ENCODE measurements at regions not wholly inside any gene's neighbourhood (a gene's known extent, or its start where the extent isn't known, plus 50 kb on each side); places are given as distances from the start of the nearest gene placed in this dataset.
"Not testable (repeated sequence)": the region's sequence is repeated elsewhere in the genome, so short reads cannot be mapped to it uniquely, and the experiment has no call there.

- ATAC-seq = no peak
Measured at GRCh38 chr1:47662068-47662467, 224.2 kb downstream of the FOXD2 start.

GRCh38 chr1:47663286-47663685 is 225.4 kb downstream of the FOXD2 start:
- Mint-ChIP-seq H3K4me3 (no peak overlapping the region), H3K36me3 (no peaks in the 10 kb centered on the region)
- WGBS (ENCODE audit: insufficient coverage) = 9% methylated on average over 4 of the region's 6 CpGs

More at GRCh38 chr1:47662068-47662467, 224.2 kb downstream of the FOXD2 start:
- no peak overlapping the region for H3K4me3 ChIP-seq (ENCODE audit: low read length)
- Mint-ChIP-seq H3K9me3 (no peaks in the 10 kb centered on the region), H3K4me1 (no peaks in the 10 kb centered on the region), H3K27ac (no peak overlapping the region), H3K27me3 (ENCODE audit: low read depth in 2 of 2) (peaks cover 12 to 23% of the 10 kb centered on the region in 2 donors), H3K4me3 (no peak overlapping the region), H3K36me3 (no peaks in the 10 kb centered on the region)
- no peaks in the 10 kb centered on the region for H3K36me3 ChIP-seq (ENCODE audit: control insufficient read depth, insufficient read depth, low read length)
- 93% methylated on average over 2 of the region's 3 CpGs for WGBS (ENCODE audit: insufficient coverage)
- no peaks in the 10 kb centered on the region for H3K27me3 ChIP-seq (ENCODE audit: control insufficient read depth, insufficient read depth, low read length)
- H3K9me3 ChIP-seq (ENCODE audit: control insufficient read depth, insufficient read depth, low read length) = no peaks in the 10 kb centered on the region
- no peaks in the 10 kb centered on the region for H3K4me1 ChIP-seq (ENCODE audit: control insufficient read depth, insufficient read depth, low read length)
- H3K27ac ChIP-seq (ENCODE audit: low read length) = no peak overlapping the region
- no peak for DNase-seq
- TF ChIP-seq, protein P1, sequence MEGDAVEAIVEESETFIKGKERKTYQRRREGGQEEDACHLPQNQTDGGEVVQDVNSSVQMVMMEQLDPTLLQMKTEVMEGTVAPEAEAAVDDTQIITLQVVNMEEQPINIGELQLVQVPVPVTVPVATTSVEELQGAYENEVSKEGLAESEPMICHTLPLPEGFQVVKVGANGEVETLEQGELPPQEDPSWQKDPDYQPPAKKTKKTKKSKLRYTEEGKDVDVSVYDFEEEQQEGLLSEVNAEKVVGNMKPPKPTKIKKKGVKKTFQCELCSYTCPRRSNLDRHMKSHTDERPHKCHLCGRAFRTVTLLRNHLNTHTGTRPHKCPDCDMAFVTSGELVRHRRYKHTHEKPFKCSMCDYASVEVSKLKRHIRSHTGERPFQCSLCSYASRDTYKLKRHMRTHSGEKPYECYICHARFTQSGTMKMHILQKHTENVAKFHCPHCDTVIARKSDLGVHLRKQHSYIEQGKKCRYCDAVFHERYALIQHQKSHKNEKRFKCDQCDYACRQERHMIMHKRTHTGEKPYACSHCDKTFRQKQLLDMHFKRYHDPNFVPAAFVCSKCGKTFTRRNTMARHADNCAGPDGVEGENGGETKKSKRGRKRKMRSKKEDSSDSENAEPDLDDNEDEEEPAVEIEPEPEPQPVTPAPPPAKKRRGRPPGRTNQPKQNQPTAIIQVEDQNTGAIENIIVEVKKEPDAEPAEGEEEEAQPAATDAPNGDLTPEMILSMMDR (IDR thresholded peaks at IDR 0.05) = no peak
- intact Hi-C loops (cut with micrococcal nuclease) = no loop called here

DNA sequence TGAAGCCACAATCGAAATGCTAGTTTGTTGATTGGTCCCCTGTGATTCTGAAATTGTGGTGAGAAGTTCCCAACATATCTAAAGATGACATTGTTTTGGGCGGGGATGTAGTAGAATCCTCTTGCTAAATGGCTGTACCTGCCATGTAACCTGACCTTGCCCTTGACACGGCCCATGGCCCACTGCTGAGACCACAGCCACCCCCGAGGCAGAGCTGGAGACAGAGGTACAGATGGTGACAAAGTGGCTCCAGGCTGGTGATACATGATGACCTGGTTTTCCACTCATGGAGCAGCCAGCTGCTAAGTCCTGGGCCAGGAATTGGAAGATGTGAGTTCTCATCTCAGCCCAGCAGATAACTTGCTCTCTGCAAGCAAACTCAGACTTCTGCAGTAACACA is 226.5 kb downstream of the FOXD2 start:
- ATAC-seq = no peak
- intact Hi-C loops (cut with micrococcal nuclease) = no loop called here
- Histone ChIP-seq H3K36me3 (ENCODE audit: control insufficient read depth, insufficient read depth, low read length) (no peaks in the 10 kb centered on the region), H3K4me3 (ENCODE audit: low read length) (no peak overlapping the region), H3K4me1 (ENCODE audit: control insufficient read depth, insufficient read depth, low read length) (no peaks in the 10 kb centered on the region), H3K27ac (ENCODE audit: low read length) (no peak overlapping the region), H3K27me3 (ENCODE audit: control insufficient read depth, insufficient read depth, low read length) (no peaks in the 10 kb centered on the region), H3K9me3 (ENCODE audit: control insufficient read depth, insufficient read depth, low read length) (no peaks in the 10 kb centered on the region)
- no peaks in the 10 kb centered on the region for H3K36me3 Mint-ChIP-seq
- TF ChIP-seq, protein P1 (IDR thresholded peaks at IDR 0.05) = no peak
- WGBS (ENCODE audit: insufficient coverage) = 83% methylated on average over 4 of the region's 4 CpGs
- H3K9me3 Mint-ChIP-seq = no peaks in the 10 kb centered on the region
- DNase-seq = no peak
- no peaks in the 10 kb centered on the region for H3K4me1 Mint-ChIP-seq
- H3K4me3 Mint-ChIP-seq = no peak overlapping the region
- H3K27me3 Mint-ChIP-seq (ENCODE audit: low read depth in 2 of 2) = peaks cover 10 to 14% of the 10 kb centered on the region in 2 donors
- H3K27ac Mint-ChIP-seq = no peak overlapping the region

More at GRCh38 chr1:47663286-47663685, 225.4 kb downstream of the FOXD2 start:
- no peaks in the 10 kb centered on the region for H3K4me1 ChIP-seq (ENCODE audit: control insufficient read depth, insufficient read depth, low read length)
- DNase-seq = no peak
- H3K9me3 ChIP-seq (ENCODE audit: control insufficient read depth, insufficient read depth, low read length) = no peaks in the 10 kb centered on the region
- H3K36me3 ChIP-seq (ENCODE audit: control insufficient read depth, insufficient read depth, low read length) = no peaks in the 10 kb centered on the region
- no peak overlapping the region for H3K4me3 ChIP-seq (ENCODE audit: low read length)
- no peak for ATAC-seq
- TF ChIP-seq, protein P1 (IDR thresholded peaks at IDR 0.05) = no peak
- no peak overlapping the region for H3K27ac ChIP-seq (ENCODE audit: low read length)
- H3K27ac Mint-ChIP-seq = no peak overlapping the region
- H3K4me1 Mint-ChIP-seq = no peaks in the 10 kb centered on the region
- peaks cover 11 to 18% of the 10 kb centered on the region in 2 donors for H3K27me3 Mint-ChIP-seq (ENCODE audit: low read depth in 2 of 2)
- H3K27me3 ChIP-seq (ENCODE audit: control insufficient read depth, insufficient read depth, low read length) = no peaks in the 10 kb centered on the region
- intact Hi-C loops (cut with micrococcal nuclease) = no loop called here
- H3K9me3 Mint-ChIP-seq = no peaks in the 10 kb centered on the region

DNA sequence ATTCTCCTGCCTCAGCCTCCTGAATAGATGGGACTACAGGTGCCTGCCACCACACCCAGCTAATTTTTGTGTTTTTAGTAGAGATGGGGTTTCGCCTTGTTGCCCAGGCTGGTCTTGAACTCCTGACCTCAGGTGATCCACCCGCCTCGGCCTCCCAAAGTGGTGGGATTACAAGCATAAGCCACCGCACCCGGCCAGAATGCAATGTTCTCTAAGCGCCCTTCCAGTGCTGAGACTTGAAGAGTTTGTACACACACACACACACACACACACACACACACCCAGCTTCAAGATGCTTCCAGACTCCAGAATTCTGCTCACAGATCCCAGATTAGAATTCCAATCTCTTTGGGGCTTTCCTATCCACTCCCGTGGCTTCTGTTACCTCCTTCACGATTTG is 227.1 kb downstream of the FOXD2 start:
- H3K27me3 ChIP-seq (ENCODE audit: control insufficient read depth, insufficient read depth, low read length); H3K9me3 ChIP-seq (ENCODE audit: control insufficient read depth, insufficient read depth, low read length); H3K36me3 ChIP-seq (ENCODE audit: control insufficient read depth, insufficient read depth, low read length); H3K4me3 Mint-ChIP-seq; ATAC-seq; H3K36me3 Mint-ChIP-seq; intact Hi-C loops (cut with micrococcal nuclease); H3K4me1 Mint-ChIP-seq; DNase-seq; H3K4me1 ChIP-seq (ENCODE audit: control insufficient read depth, insufficient read depth, low read length); H3K4me3 ChIP-seq (ENCODE audit: low read length); H3K27ac Mint-ChIP-seq; H3K9me3 Mint-ChIP-seq; H3K27me3 Mint-ChIP-seq (ENCODE audit: low read depth in 2 of 2); H3K27ac ChIP-seq (ENCODE audit: low read length): not testable (repeated sequence)
- WGBS (ENCODE audit: insufficient coverage) = 93% methylated on average over 8 of the region's 8 CpGs
